ENCODE measurements at regions not wholly inside any gene's neighbourhood (a gene's known extent, or its start where the extent isn't known, plus 50 kb on each side); places are given as distances from the start of the nearest gene placed in this dataset.

DNA sequence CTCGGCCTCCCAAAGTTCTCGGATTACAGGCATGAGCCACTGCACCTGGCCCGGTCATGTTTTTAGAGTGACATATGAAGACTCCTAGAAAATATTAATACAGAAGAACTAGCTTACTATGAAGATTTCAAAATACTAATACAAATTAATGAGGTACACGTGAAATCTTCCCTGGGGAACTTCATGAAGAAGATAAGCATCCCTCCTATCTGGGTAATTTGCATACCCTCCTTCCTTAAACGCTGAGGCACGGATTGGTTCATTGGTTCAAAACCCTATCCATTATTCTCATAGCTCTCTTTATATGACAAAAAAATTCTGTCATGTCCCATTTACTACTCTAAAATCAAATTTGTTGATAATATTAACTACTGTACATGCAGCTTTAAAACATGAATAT is 224.8 kb upstream of the KLF14 start:
- no peak overlapping the region for H3K4me3 ChIP-seq (ENCODE audit: low read depth, low read length)

DNA sequence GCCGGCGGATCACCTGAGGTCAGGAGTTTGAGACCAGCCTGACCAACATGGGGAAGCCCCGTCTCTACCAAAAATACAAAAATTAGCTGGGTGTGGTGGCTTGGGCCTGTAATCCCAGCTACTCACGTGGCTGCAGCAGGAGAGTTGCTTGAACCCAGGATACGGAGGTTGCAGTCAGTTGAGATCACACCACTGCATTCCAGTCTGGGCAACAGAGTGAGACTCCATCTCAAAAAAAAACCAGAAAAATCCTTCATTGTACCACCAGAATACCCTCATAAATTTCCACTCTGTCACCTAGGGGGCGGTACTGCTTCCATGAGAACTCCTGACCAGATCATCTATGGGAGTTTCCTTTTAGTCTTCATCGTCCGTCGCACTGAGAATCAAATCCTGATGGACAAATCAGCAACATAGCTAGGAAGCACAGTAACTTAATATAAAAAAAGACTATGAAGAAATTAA is 225.8 kb upstream of the KLF14 start:
- H3K4me3 ChIP-seq (ENCODE audit: low read depth, low read length): no peak overlapping the region

DNA sequence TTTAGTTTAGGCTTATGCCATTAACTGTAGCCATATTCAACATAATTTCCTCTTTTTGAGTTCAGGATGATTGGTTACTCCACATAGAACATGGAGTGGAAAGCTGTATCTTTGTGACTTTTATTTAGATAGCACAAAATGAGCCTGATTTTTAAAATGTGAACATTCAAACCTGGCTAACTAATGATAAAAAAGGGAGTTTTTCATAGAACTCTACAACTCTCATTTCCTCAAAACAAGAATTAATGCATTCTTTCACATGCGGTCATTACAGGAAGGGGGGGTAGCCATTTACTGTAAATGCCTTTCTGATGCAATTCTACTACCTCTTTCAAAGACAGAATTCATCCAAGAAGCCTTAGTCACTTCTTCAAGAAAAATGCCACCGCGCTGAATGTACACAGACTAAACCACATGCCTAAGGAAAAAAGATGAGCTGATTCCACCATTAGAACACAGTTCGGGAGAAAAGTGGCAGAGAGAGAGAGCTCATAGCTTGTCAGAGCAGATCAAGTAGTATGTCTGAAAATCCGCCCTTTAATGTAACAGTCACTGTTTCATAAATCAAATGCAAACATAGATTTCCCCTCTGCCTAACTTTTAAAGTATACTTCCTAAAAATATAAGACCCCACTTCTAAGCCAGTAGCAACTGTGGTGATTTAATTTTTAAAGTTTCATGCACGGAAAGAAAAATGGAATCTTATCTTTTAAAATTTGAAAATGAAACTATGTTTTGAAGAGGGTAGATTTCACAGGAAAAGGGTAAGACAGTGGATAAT is 226.4 kb upstream of the KLF14 start:
- no peak overlapping the region for H3K4me3 ChIP-seq (ENCODE audit: low read depth, low read length)

DNA sequence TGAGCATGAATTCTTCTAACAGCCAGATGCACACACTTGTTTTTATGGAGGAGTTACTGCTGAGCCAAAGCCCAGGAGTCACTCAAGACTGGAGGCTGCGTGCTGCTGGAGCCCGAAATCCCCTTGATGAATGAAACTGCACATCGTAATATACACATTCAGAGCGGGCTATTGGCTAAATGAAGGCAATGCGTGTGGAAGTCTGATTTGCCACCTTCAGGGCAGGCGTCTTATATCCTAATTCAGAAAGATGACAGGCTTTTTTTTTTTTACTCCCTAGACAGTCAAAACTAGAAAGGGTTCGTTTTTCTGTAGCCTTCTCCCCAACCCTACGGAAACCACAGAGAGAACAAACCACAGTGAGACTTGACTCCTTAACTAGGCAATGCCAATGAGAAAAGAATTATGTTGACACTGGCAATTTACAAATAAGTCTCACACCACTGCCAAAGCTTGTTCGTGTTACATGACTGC is 227.2 kb upstream of the KLF14 start:
- H3K4me3 ChIP-seq (ENCODE audit: low read depth, low read length): no peak overlapping the region

DNA sequence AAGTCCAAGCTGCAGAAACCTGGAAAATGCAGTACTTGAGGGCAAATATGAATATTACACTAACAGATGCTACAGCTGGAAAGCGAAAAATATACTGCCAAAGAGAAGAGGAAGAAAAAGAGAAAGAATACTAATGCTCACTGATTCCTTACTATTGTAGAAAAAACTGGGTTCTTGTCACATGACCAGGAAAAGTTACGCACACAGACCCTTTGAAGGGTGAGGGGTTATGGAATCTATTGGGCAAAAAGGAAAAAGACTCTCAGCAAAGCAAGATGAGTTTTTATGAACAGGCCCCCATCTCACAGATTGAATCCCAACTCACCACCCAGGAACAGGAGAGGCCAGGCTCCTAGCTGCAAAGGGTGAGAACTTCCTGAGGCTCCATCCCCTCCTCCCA is 228.1 kb upstream of the KLF14 start:
- no peak overlapping the region for H3K4me3 ChIP-seq (ENCODE audit: low read depth, low read length)

DNA sequence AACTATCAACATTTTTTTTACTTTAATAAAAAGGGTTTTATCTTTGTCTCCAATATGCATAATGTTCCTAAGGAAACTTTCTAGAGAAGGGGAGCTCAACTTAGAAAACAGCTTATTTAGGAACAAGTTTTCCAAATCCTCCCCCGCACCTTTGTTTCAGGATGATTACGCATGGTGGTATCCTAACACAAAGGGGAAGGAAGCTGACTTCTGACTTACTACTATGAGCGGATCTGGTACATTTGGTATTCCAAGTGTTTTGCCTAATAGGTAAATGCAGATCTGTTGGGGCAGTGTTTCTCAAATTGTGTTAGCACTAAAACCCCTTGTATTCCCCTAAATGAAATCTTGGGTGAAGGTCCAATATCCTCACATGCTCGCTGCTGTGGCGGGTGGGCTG is 229.3 kb upstream of the KLF14 start:
- H3K4me3 ChIP-seq (ENCODE audit: low read depth, low read length): no peak overlapping the region

DNA sequence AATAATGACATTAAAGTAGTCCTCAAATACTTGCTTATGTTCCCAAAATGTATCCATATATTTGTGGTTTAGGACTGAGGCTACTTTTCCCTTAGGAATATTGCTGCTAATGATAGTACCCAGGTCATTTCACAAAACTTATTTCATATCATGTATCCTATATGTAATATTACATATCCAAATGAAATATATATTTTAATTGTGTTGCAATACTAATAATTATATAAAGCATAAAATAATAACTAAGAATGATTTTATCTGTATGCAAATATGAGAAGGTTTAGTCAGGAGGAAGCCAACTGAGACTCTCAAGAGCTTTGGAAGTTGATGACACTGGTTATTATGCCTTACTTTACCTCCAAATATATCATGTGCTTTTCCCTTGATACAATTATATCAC is 231.5 kb upstream of the KLF14 start:
- H3K4me3 ChIP-seq (ENCODE audit: low read depth, low read length): no peak overlapping the region

DNA sequence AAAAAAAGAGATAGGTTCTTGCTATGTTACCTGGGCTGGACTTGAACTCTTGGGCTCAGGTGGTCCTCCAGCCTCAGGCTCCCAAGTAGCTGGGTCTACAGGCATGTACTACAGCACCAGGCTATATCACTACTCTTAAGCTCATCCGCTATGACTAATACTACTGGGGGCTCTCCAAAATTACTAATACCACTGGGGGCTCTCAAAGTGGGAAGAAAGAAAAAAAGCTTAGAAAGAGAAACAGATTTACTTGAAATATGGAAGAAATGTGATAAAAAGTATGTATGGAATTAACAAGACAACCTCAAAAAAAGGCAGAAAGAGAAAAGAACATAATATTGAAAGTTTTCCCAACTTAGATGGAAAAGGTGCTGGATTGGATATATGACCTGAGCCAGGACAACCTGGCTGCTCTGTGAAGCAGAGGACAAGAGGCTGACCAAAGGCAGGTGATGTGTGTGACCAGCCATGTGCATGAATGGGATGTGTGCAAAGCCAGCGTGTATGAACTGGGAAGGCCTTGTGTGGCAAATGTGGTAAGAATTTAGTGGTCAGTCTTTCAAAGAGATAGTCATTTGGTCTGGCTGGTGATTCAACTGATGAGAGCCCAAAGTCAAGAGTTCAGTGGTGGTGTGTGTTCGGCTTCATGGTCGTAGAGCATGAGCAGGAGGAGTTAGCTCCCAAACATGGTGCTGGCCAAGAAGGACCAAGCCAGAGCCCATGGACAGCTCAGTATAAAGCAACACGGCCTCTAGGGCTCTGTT is 232.4 kb upstream of the KLF14 start:
- no peak overlapping the region for H3K4me3 ChIP-seq (ENCODE audit: low read depth, low read length)

DNA sequence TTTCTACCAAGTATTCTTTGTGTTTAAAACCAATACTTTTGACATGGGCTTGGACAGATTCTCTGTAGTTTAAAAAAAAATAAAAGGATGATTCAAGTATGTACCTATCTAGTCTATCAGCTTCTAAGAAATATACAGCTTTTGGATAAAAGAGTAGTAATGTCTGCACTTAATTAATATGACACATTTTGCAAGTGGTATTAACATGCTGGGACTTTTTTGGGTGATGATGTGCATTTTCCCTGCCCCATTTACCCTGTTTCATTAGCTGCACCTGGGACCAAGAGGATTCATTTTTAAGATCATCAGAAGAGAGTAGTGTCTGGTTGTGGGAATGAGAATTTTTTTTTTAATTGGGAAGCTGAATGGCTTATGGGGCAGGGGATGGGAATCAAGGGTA is 236.2 kb upstream of the KLF14 start:
- H3K4me3 ChIP-seq (ENCODE audit: low read depth, low read length): no peak overlapping the region

DNA sequence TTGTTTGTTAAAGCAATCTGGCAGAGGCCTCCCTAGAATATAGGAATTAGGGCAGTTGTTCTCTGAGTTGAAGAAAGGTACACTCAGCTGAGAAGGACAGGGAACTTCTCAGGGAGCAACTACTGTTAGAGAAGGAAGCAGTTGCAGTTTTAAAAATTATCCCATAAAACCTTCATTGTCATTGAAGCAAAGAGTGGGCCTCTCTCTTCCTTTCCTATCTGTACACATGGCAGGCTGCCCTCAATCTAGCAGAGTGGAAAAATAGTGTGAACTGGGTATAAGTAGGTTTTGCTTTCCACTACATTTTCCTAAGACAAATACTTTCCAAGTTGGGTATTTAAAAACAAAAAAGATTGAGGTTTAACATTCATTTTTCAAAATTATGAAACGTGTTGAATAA is 236.7 kb upstream of the KLF14 start:
- H3K4me3 ChIP-seq (ENCODE audit: low read depth, low read length): no peak overlapping the region

DNA sequence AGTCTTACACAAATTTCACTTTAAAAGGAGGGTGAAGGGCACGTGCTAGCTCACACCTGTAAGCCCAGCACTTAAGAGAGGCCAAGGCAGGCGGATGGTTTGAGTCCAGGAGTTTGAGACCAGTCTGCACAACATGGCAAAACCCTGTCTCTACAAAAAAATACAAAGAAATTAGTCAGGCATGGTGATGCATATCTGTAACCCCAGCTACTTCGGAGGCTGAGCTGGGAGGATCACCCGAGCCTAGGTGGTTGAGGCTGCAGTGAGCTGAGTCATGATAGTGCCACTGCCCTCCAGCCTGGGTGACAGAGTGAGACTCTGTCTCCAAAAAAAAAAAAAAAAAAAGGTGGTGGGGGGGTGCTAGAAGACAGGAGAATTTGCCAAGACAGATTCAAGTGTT is 237.3 kb upstream of the KLF14 start:
- H3K4me3 ChIP-seq (ENCODE audit: low read depth, low read length): no peak overlapping the region

DNA sequence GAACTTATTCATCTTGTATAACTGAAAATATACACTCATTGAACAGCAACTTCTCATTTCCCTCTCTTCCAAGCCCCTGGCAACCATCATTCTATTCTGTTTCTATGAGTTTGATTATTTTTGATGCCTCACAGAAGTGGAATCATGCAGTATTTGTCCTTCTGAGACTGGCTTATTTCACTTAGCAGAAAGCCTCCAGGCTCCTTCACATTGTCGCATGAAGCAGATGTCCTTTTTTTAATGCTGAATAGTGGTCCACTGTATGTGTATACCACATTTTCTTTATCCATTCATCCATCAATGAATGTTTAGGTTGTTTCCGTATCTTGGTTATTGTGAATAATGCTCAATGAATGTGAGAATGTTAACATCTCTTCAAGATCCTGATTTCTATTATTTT is 238.2 kb upstream of the KLF14 start:
- no peak overlapping the region for H3K4me3 ChIP-seq (ENCODE audit: low read depth, low read length)

DNA sequence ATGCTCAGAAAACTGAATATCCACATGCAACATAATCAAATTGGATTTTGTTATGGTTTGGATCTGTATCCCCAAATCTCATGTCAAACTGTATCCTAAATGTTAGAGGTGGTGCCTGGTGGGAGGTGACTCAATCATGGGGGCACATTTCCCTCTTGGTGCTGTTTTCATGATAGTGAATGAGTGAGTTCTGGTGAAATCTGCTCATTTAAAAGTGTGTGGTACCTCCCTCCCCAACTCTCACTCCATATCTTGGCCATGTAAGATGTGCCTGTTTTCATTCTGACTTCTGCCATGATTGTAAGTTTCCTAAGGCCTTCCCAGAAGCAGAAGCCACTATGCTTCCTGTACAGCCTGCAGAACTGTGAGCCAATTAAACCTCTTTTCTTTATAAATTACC is 239.6 kb upstream of the KLF14 start:
- no peak overlapping the region for H3K4me3 ChIP-seq (ENCODE audit: low read depth, low read length)

DNA sequence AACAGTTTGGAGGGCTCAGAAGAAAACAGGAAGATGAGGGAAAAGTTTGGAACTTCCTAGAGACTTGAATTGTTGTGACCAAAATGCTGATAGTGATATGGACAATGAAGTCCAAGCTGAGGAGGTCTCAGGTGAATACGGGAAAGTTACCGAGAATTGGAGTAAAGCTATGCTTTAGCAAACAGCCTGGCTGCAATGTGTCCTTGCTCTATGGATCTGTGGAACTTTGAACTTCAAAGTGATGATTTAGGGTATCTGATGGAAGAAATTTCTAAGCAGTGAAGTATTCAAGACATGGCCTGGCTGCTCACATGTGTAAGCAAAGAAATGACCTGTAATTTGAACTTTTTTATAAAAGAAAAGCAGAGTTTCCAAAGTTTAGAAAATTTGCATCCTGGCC is 240.2 kb upstream of the KLF14 start:
- no peak overlapping the region for H3K4me3 ChIP-seq (ENCODE audit: low read depth, low read length)

DNA sequence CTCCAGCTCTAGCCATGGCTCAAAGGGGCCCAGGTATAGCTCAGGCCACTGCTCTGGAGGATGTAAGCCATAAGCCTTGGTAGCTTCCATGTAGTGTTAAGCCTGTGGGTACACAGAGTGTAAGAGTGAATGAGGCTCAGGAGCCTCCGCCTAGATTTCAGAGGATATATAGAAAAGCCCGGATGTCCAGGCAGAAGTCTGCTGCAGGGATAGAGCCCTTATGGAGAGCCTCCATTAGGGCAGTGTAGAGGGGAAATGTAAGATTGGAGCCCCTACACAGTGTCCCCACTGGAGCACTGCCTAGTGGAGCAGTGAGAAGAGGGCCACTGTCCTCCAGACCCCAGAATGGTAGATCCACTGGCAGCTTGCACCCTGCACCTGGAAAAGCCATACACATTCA is 240.8 kb upstream of the KLF14 start:
- no peak overlapping the region for H3K4me3 ChIP-seq (ENCODE audit: low read depth, low read length)

DNA sequence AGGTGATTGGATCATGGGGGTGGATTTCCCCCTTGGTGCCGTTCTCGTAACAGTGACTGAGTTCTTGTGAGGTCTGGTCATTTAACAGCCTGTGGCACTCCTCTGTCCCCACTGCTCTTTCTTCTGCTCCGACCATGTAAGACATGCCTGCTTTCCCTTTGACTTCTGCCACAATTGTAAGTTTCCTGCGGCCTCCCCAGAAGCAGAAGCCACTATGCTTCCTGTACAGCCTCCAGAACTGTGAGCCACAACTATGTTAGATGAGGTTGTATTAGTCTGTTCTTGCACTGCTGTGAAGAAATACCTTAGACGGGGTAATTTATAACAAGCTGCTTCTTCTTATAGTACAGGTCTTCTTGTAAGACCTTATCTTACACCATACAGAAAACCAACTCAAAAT is 241.7 kb upstream of the KLF14 start:
- no peak overlapping the region for H3K4me3 ChIP-seq (ENCODE audit: low read depth, low read length)

DNA sequence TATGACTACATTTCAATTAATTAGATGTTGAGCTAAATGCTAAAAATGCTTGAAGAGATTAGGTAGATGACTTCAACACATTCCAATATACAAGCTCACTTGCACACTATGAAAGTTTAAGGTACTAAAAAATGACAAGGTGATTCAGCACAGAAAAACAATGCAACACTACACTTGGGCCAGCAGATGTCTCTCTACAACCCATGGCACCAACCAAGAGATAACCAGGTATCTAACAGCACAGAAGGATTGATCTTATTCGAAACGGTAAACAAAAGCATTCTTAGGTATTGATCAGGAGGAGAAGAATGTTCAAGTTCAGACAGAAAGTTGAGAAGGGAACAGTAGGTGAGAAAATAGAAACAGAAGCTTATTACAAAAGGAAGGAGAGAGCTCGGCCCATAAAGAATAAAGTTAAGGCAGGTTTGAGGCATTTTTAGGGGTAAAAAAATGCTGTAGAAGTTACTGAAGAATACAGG is 248.2 kb upstream of the KLF14 start:
- no peak overlapping the region for H3K4me3 ChIP-seq (ENCODE audit: low read depth, low read length)

DNA sequence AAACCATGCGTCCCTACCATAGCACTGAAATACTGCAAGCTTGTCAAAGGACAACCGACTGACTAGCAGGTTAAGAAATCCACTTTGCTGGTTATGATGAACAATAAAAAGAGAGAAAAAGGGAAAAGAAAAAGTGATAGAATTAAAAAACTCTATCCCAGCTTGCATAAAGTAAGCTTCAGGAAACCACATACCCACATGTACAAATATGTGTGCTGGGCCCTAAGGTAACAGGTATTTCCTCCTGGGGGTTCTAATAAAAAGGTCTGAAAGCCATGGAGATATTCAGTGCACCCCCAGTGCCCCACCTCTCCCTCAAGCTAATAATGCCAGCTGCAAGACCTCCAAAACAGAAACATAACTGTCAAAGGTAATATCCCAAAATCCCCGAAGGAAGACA is 248.6 kb upstream of the KLF14 start:
- H3K4me3 ChIP-seq (ENCODE audit: low read depth, low read length): no peak overlapping the region

DNA sequence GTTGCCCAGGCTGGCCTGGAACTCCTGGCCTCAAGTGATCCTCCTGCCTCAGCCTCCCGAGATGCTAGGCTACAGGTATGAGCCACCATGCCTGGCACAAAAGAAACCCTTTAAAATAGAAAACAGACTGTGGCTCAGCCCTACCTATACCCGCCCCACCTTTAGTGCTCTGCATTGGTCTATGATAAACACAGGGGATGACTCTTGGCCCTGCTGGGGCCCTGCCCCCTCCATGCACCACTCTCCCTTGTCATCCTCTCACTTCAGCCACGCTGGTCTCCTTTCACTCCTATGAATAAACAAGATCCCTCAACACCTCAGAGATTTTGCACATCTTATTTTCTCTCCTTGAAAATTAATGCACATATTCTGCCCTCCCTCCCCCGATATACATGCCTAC is 251.4 kb upstream of the KLF14 start:
- H3K4me3 ChIP-seq (ENCODE audit: low read depth, low read length): no peak overlapping the region

DNA sequence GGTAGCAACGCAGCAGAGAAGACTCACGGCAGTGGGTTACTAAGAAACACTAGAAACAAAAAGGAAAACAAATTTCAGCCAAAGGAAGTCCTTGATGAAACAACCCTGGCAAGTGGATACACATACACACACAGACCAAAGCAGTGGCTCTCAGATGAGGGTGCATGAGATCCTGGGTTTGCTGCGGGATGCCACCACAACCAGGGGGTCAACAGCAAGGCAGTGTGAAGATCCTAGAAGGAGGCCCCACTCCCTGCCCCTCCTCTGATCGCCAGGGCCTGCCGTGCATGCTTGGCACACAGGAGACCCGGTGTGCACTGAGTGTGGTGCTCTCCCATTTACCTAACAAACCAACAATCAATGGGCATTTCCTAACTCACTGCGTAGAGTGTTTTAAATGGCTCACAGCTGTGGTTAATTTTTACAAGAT is 252.3 kb upstream of the KLF14 start:
- H3K4me3 ChIP-seq (ENCODE audit: low read depth, low read length): no peak overlapping the region

DNA sequence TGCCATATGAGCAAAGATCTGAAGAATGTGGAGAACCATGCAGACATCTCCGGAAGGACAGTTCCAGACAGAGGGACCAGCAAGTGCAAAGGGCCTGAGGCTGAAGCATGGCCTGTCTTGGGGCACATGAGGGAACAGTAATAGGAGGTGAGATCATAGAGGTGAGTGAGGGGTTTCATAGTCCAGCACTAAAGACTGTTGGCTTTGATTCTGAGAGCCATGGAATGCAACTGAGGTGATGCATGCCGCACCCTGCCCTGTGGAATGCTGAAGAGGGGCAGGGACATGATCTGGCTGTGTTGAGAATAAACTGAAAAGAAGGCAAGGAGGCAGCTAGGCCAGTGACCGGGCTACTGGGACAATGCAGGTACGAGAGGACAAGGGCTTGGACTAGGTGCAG is 253.1 kb upstream of the KLF14 start:
- H3K4me3 ChIP-seq (ENCODE audit: low read depth, low read length): no peak overlapping the region

DNA sequence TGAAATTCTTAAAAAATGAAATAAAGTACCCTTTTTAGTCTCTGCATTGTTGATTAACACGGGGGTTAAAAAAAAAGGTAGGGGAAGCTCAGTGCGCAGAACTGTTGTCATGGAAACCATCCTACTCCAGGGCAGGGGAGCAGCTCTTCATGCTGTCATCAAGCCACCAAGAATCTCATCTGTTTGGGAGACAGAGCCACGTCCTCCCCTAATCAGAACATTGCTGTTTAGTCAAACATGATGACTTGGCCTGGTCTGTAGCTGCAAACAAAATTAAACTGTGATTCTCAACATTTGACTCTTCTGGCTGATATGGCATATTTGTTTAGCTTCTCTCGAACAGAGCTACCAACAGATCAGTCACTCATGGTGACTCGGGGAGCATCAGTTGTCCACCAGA is 254.4 kb upstream of the KLF14 start:
- no peak overlapping the region for H3K4me3 ChIP-seq (ENCODE audit: low read depth, low read length)

Measured in iPS-11a (cell line).